WTC11 (cell line): ENCODE measurements at regions not wholly inside any gene's neighbourhood (a gene's known extent, or its start where the extent isn't known, plus 50 kb on each side); places are given as distances from the start of the nearest gene placed in this dataset.

Experiments
- ATAC-seq: fragments of 200-7000 bp; cut with Tn5 transposase; 2 replicates; pipeline ENCODE4 v1.10.0; 2021; ENCODE audit warnings: mild to moderate bottlenecking, moderate library complexity
- CTCF ChIA-PET: fragments of 300-600 bp; sonication (Branson Sonifier 250); formaldehyde crosslinking; loops from one replicate; lab custom pipeline; 2021; ENCODE audit warnings: antibody characterized with exemption; lab: Charles Lee
- POLR2A ChIA-PET: fragments of 350-600 bp; sonication (Branson Sonifier 250); formaldehyde crosslinking; loops from one replicate; lab custom pipeline; 2021; ENCODE audit warnings: antibody characterized with exemption; lab: Charles Lee
- DNase-seq: peaks from one replicate; pipeline ENCODE4 v3.0.0; 2021; ENCODE audit warnings: low spot score
- H3K27ac Mint-ChIP-seq: 2 replicates; pipeline ENCODE4 v1.8.0; 2021; ENCODE audit warnings: mixed read lengths
- H3K27me3 Mint-ChIP-seq: 2 replicates; pipeline ENCODE4 v1.8.0; 2021; ENCODE audit warnings: low read depth, mild to moderate bottlenecking, moderate library complexity, mixed read lengths
- H3K36me3 Mint-ChIP-seq: 2 replicates; pipeline ENCODE4 v1.8.0; 2021; ENCODE audit warnings: mixed read lengths
- H3K4me1 Mint-ChIP-seq: 2 replicates; pipeline ENCODE4 v1.8.0; 2022; ENCODE audit warnings: mixed read lengths
- H3K4me3 Mint-ChIP-seq: 2 replicates; pipeline ENCODE4 v1.8.0; 2021; ENCODE audit warnings: mild to moderate bottlenecking, moderate library complexity, mixed read lengths
- H3K9me3 Mint-ChIP-seq: 2 replicates; pipeline ENCODE4 v1.8.0; 2021; ENCODE audit warnings: mixed read lengths
- AFF4 ChIP-seq: sonication (generic); formaldehyde crosslinking; IDR thresholded peaks from 2 replicates; pipeline ENCODE4 v1.8.1; 2023; ENCODE audit warnings: mild to moderate bottlenecking, missing genetic modification reagents, borderline replicate concordance
- AR ChIP-seq: fragments of 250-450 bp; sonication (Bioruptor Pico); IDR thresholded peaks from 2 replicates; pipeline ENCODE4 v1.9.0; 2021; ENCODE audit warnings: mild to moderate bottlenecking
- CDX4 ChIP-seq: fragments of 250-450 bp; sonication (Bioruptor Pico); IDR thresholded peaks from 2 replicates; pipeline ENCODE4 v1.9.0; 2021; ENCODE audit warnings: moderate library complexity, mild to moderate bottlenecking, inconsistent platforms, borderline replicate concordance
- CREB1 ChIP-seq: sonication (generic); formaldehyde crosslinking; IDR thresholded peaks from 2 replicates; pipeline ENCODE4 v1.8.0; 2023; ENCODE audit warnings: mild to moderate bottlenecking, missing genetic modification reagents
- FOXP1 ChIP-seq: sonication (generic); formaldehyde crosslinking; IDR thresholded peaks from 2 replicates; pipeline ENCODE4 v1.8.0; 2022; ENCODE audit warnings: missing genetic modification reagents, mild to moderate bottlenecking, moderate library complexity, borderline replicate concordance
- GABPB1 ChIP-seq: sonication (generic); formaldehyde crosslinking; IDR thresholded peaks from 2 replicates; pipeline ENCODE4 v1.8.1; 2023; ENCODE audit warnings: mild to moderate bottlenecking, missing genetic modification reagents
- GTF2I ChIP-seq: fragments of 250-450 bp; sonication (Bioruptor Pico); conservative IDR thresholded peaks from 2 replicates; pipeline ENCODE4 v1.4.0; 2021; ENCODE audit warnings: mild to moderate bottlenecking
- JAZF1 ChIP-seq: fragments of 250-450 bp; sonication (Bioruptor Pico); IDR thresholded peaks from 2 replicates; pipeline ENCODE4 v1.9.0; 2021; ENCODE audit warnings: moderate library complexity, mild to moderate bottlenecking, inconsistent platforms
- MYBL2 ChIP-seq: sonication (generic); formaldehyde crosslinking; IDR thresholded peaks from 2 replicates; pipeline ENCODE4 v1.8.1; 2023; ENCODE audit warnings: mild to moderate bottlenecking, moderate library complexity, missing genetic modification reagents
- NFE2L1 ChIP-seq: sonication (generic); formaldehyde crosslinking; IDR thresholded peaks from 2 replicates; pipeline ENCODE4 v1.8.1; 2023; ENCODE audit warnings: missing genetic modification reagents
- NFYB ChIP-seq: sonication (generic); formaldehyde crosslinking; conservative IDR thresholded peaks from 2 replicates; pipeline ENCODE4 v1.8.0; 2022; ENCODE audit warnings: low read depth, missing genetic modification reagents
- NR1H2 ChIP-seq: sonication (generic); formaldehyde crosslinking; IDR thresholded peaks from 2 replicates; pipeline ENCODE4 v1.9.0; 2021; ENCODE audit warnings: mild to moderate bottlenecking, moderate library complexity, missing genetic modification reagents
- OVOL2 ChIP-seq: fragments of 250-450 bp; sonication (Bioruptor Pico); IDR thresholded peaks from 2 replicates; pipeline ENCODE4 v1.9.0; 2021; ENCODE audit warnings: mild to moderate bottlenecking, borderline replicate concordance
- PRRX2 ChIP-seq: fragments of 250-450 bp; sonication (Bioruptor Pico); IDR thresholded peaks from 2 replicates; pipeline ENCODE4 v1.8.0; 2021; ENCODE audit warnings: mild to moderate bottlenecking
- RORB ChIP-seq: fragments of 250-450 bp; sonication (Bioruptor Pico); IDR thresholded peaks from 2 replicates; pipeline ENCODE4 v1.9.0; 2021; ENCODE audit warnings: mild to moderate bottlenecking
- USF2 ChIP-seq: sonication (generic); formaldehyde crosslinking; IDR thresholded peaks from 2 replicates; pipeline ENCODE4 v1.8.1; 2023; ENCODE audit warnings: mild to moderate bottlenecking, missing genetic modification reagents, moderate library complexity
- ZMAT4 ChIP-seq: fragments of 250-450 bp; sonication (Bioruptor Pico); IDR thresholded peaks from 2 replicates; pipeline ENCODE4 v1.9.0; 2021; ENCODE audit warnings: mild to moderate bottlenecking
- ZNF219 ChIP-seq: sonication (generic); formaldehyde crosslinking; IDR thresholded peaks from 2 replicates; pipeline ENCODE4 v1.8.0; 2023; ENCODE audit warnings: missing genetic modification reagents, mild to moderate bottlenecking, borderline replicate concordance
- ZNF396 ChIP-seq: fragments of 250-450 bp; sonication (Bioruptor Pico); IDR thresholded peaks from 2 replicates; pipeline ENCODE4 v1.8.0; 2021; ENCODE audit warnings: mild to moderate bottlenecking, moderate library complexity, borderline replicate concordance
- ZNF423 ChIP-seq: fragments of 250-450 bp; sonication (Bioruptor Pico); IDR thresholded peaks from 2 replicates; pipeline ENCODE4 v2.1.2; 2022; ENCODE audit warnings: mild to moderate bottlenecking, moderate library complexity
- ZNF512 ChIP-seq: sonication (generic); formaldehyde crosslinking; IDR thresholded peaks from 2 replicates; pipeline ENCODE4 v1.8.1; 2022; ENCODE audit warnings: missing genetic modification reagents, borderline replicate concordance

GRCh38 chr5:28543473-28544098 is 1505.2 kb upstream of the CDH9 start (continued):
- no peak for TF ChIP-seq AFF4 (CRISPR knock-in tag)
- no peak for TF ChIP-seq NFYB (CRISPR knock-in tag)
- no peak for TF ChIP-seq CREB1 (CRISPR knock-in tag)
- TF ChIP-seq, all 79 proteins: peak for 0

- H3K36me3 Mint-ChIP-seq, result no peaks in the 10 kb centered on the region; the same call in 1 of the 2 replicates
- CTCF ChIA-PET, result no interaction called here
- no peaks in the 10 kb centered on the region for H3K27me3 Mint-ChIP-seq
- H3K4me3 Mint-ChIP-seq, result no peak overlapping the region
- H3K27ac Mint-ChIP-seq, result no peak overlapping the region
- no peak for TF ChIP-seq GTF2I (CRISPR knock-in tag)
- TF ChIP-seq USF2 (CRISPR knock-in tag), result no peak
- no peak for TF ChIP-seq ZMAT4 (CRISPR knock-in tag)
- no peak for TF ChIP-seq RORB (CRISPR knock-in tag)
- TF ChIP-seq GABPB1, result no peak
- TF ChIP-seq JAZF1 (CRISPR knock-in tag), result no peak
- no peak for TF ChIP-seq OVOL2 (CRISPR knock-in tag)
- TF ChIP-seq ZNF396 (CRISPR knock-in tag), result no peak
- no peak for TF ChIP-seq PRRX2
- no peak for TF ChIP-seq ZNF512 (CRISPR knock-in tag)
- TF ChIP-seq, all 79 proteins: peak for 0
- POLR2A ChIA-PET, result no interaction called here
- peaks cover 20% of the 10 kb centered on the region for H3K9me3 Mint-ChIP-seq
- no peak for ATAC-seq
- DNase-seq, result no peak
- no peaks in the 10 kb centered on the region for H3K4me1 Mint-ChIP-seq
Observed at GRCh38 chr5:28542987-28543386, 1504.6 kb upstream of the CDH9 start.

GRCh38 chr5:28523888-28524635 is 1485.7 kb upstream of the CDH9 start:
- TF ChIP-seq AR (CRISPR knock-in tag) (no peak), CREB1 (CRISPR knock-in tag) (no peak), GTF2I (CRISPR knock-in tag) (no peak), NFE2L1 (CRISPR knock-in tag) (no peak), MYBL2 (CRISPR knock-in tag) (no peak), CDX4 (CRISPR knock-in tag) (no peak), ZNF219 (CRISPR knock-in tag) (no peak), ZNF423 (CRISPR knock-in tag) (no peak), FOXP1 (no peak), NR1H2 (CRISPR knock-in tag) (no peak)
- Mint-ChIP-seq H3K36me3 (peaks cover 23% of the 10 kb centered on the region), H3K4me3 (no peak overlapping the region), H3K4me1 (peaks cover 11% of the 10 kb centered on the region; the same call in 1 of the 2 replicates), H3K27me3 (peaks cover 21% of the 10 kb centered on the region), H3K27ac (no peak overlapping the region), H3K9me3 (peaks cover 42% of the 10 kb centered on the region)
- DNase-seq, result no peak
- peak; percentile 62 for ATAC-seq
- ChIA-PET POLR2A (no interaction called here), CTCF (interaction anchor here (0.5 kb wide), 1 partner anchor 158 kb away, joined by 3 read pairs; no protein-coding TSS in a partner anchor)
